Smooth muscle cell (in vitro differentiated cells): ENCODE measurements at regions not wholly inside any gene's neighbourhood (a gene's known extent, or its start where the extent isn't known, plus 50 kb on each side); places are given as distances from the start of the nearest gene placed in this dataset.

ENCODE experiments used
- DNase-seq: peaks from one replicate; lab custom pipeline; 2025; ENCODE audit not compliant: unreplicated experiment; lab: John Stamatoyannopoulos, UW
- H2AFZ ChIP-seq: fragments of 200-600 bp; sonication (generic); 2 replicates; pipeline ENCODE4 v1.6.0; 2016; ENCODE audit warnings: antibody characterized with exemption, low read depth, mild to moderate bottlenecking
- H3F3A ChIP-seq: fragments of 200-600 bp; sonication (generic); 2 replicates; pipeline ENCODE4 v1.6.0; 2017; ENCODE audit warnings: antibody characterized with exemption, low read depth
- H3K27ac ChIP-seq: fragments of 200-600 bp; sonication (generic); 2 replicates; pipeline ENCODE4 v1.5.1; 2016; ENCODE audit warnings: low read depth, mild to moderate bottlenecking
- H3K27me3 ChIP-seq: fragments of 200-600 bp; sonication (generic); 2 replicates; pipeline ENCODE4 v1.6.1; 2016; ENCODE audit warnings: low read depth, mild to moderate bottlenecking
- H3K36me3 ChIP-seq: fragments of 200-600 bp; sonication (generic); 2 replicates; pipeline ENCODE4 v1.5.1; 2016; ENCODE audit warnings: low read depth
- H3K4me1 ChIP-seq: fragments of 200-600 bp; sonication (generic); 2 replicates; pipeline ENCODE4 v1.5.1; 2016; ENCODE audit warnings: low read depth
- H3K4me2 ChIP-seq: fragments of 200-600 bp; sonication (generic); 2 replicates; pipeline ENCODE4 v1.6.0; 2016; ENCODE audit warnings: mild to moderate bottlenecking
- H3K4me3 ChIP-seq: fragments of 200-600 bp; sonication (generic); 2 replicates; pipeline ENCODE4 v1.5.1; 2016; ENCODE audit warnings: mild to moderate bottlenecking
- H3K79me2 ChIP-seq: fragments of 200-600 bp; sonication (generic); 2 replicates; pipeline ENCODE4 v1.6.0; 2016; ENCODE audit warnings: low read depth, mild to moderate bottlenecking
- H3K9ac ChIP-seq: fragments of 200-600 bp; sonication (generic); 2 replicates; pipeline ENCODE4 v1.6.0; 2016; ENCODE audit warnings: low read depth
- H3K9me3 ChIP-seq: fragments of 200-600 bp; sonication (generic); replicated peaks from 2 replicates; pipeline ENCODE4 v1.5.1; 2016; ENCODE audit warnings: low read depth
- H4K20me1 ChIP-seq: fragments of 200-600 bp; sonication (generic); 2 replicates; pipeline ENCODE4 v1.6.0; 2016; ENCODE audit warnings: low read depth
- CTCF ChIP-seq: fragments of 200-600 bp; sonication (generic); IDR thresholded peaks from 2 replicates; pipeline ENCODE4 v1.5.1; 2017; ENCODE audit warnings: borderline replicate concordance, mild to moderate bottlenecking, antibody characterized with exemption; ENCODE audit not compliant: insufficient read depth, poor library complexity, severe bottlenecking
- WGBS: methylation state at CpG from one replicate; pipeline ENCODE4 v1.1.7; 2016; ENCODE audit warnings: low lambda C conversion rate; 5-methylcytosine and 5-hydroxymethylcytosine counted together

DNA sequence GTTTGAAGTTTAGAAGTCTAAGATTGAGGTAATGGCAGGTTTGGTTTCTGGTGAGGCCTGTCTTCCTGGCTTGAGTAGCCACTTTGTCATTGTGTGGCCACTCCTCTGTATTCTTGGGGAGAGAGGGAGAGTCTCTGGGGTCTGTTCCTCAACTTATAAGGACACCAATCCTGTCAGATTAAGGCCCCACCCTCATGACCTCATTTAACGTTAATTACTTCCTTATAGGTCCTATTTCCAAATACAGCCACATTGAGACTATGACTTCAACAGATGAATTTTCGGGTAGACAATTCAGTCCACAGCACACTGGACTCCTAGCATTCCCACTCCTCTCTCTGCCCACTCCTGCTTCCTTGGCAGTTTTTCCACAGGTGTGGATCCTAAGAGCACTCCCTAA, 350.8 kb upstream of the CASK start:
- Histone ChIP-seq H3K79me2 (no peaks in the 10 kb centered on the region), H3K9ac (no peak overlapping the region), H2AFZ (no peak overlapping the region), H3K27me3 (no peaks in the 10 kb centered on the region), H3K4me3 (no peak overlapping the region), H3K4me1 (no peaks in the 10 kb centered on the region), H4K20me1 (no peaks in the 10 kb centered on the region), H3K27ac (no peak overlapping the region), H3K36me3 (no peaks in the 10 kb centered on the region), H3K9me3 (no peaks in the 10 kb centered on the region), H3K4me2 (no peak overlapping the region), H3F3A (no peaks in the 10 kb centered on the region)
- DNase-seq: no peak
- no peak for TF ChIP-seq CTCF
- whole genome bisulfite sequencing: 77% methylated on average over 2 of the region's 2 CpGs

- Histone ChIP-seq H2AFZ (no peak overlapping the region), H3F3A (no peaks in the 10 kb centered on the region), H3K4me2 (no peak overlapping the region), H3K36me3 (no peaks in the 10 kb centered on the region), H3K27me3 (no peaks in the 10 kb centered on the region), H3K27ac (no peak overlapping the region), H3K4me3 (no peak overlapping the region), H4K20me1 (no peaks in the 10 kb centered on the region), H3K9me3 (no peaks in the 10 kb centered on the region), H3K4me1 (no peaks in the 10 kb centered on the region), H3K9ac (no peak overlapping the region), H3K79me2 (no peaks in the 10 kb centered on the region)
- no peak for DNase-seq
- TF ChIP-seq CTCF: no peak
- WGBS: 74% methylated on average over 4 of the region's 4 CpGs
These were observed 350.0 kb upstream of the CASK start for GRCh38 chrX:42273387-42273786.

GRCh38 chrX:42269186-42269585, 345.8 kb upstream of the CASK start:
- no peaks in the 10 kb centered on the region for H3K4me1 ChIP-seq
- WGBS: 41% methylated on average over 2 of the region's 2 CpGs
- H3K4me2 ChIP-seq: no peak overlapping the region
- H3F3A ChIP-seq: no peaks in the 10 kb centered on the region
- H3K9ac ChIP-seq: peak overlapping the region; percentile 10
- H3K4me3 ChIP-seq: no peak overlapping the region
- H3K9me3 ChIP-seq: no peaks in the 10 kb centered on the region
- H3K27ac ChIP-seq: peak overlapping the region; percentile 28
- no peaks in the 10 kb centered on the region for H3K27me3 ChIP-seq
- H3K36me3 ChIP-seq: no peaks in the 10 kb centered on the region
- H2AFZ ChIP-seq: peak overlapping the region; percentile 26
- TF ChIP-seq CTCF: no peak
- DNase-seq: no peak
- no peaks in the 10 kb centered on the region for H3K79me2 ChIP-seq
- no peaks in the 10 kb centered on the region for H4K20me1 ChIP-seq

DNA sequence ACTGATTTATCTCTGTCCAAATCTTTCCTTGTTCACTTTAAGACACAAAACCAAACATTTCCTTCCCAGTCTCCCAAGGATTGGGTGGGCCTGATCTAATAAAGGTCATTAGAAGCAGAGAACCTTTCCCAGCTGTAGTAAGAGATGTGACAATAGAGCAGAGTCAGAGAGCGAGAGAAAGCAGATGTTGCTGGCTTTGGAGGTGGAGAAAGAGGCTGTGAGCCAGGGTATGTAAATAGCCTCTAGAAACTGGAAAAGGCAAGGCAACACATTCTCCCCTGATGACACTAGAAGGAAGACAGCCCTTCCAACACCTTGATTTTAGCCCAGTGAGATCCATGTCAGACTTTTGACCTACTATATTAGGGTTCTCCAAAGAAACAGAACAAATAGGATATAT, 337.5 kb upstream of the CASK start:
- Histone ChIP-seq H2AFZ (no peak overlapping the region), H3K4me3 (no peak overlapping the region), H3K79me2 (no peaks in the 10 kb centered on the region), H3F3A (no peaks in the 10 kb centered on the region), H3K4me1 (no peaks in the 10 kb centered on the region), H3K36me3 (no peaks in the 10 kb centered on the region), H4K20me1 (no peaks in the 10 kb centered on the region), H3K9me3 (no peaks in the 10 kb centered on the region), H3K27me3 (no peaks in the 10 kb centered on the region), H3K27ac (no peak overlapping the region), H3K4me2 (no peak overlapping the region), H3K9ac (no peak overlapping the region)
- 77% methylated on average over 1 of the region's 1 CpG for WGBS
- TF ChIP-seq CTCF: no peak
- no peak for DNase-seq
